ENCODE measurements at regions not wholly inside any gene's neighbourhood (a gene's known extent, or its start where the extent isn't known, plus 50 kb on each side); places are given as distances from the start of the nearest gene placed in this dataset.

DNA sequence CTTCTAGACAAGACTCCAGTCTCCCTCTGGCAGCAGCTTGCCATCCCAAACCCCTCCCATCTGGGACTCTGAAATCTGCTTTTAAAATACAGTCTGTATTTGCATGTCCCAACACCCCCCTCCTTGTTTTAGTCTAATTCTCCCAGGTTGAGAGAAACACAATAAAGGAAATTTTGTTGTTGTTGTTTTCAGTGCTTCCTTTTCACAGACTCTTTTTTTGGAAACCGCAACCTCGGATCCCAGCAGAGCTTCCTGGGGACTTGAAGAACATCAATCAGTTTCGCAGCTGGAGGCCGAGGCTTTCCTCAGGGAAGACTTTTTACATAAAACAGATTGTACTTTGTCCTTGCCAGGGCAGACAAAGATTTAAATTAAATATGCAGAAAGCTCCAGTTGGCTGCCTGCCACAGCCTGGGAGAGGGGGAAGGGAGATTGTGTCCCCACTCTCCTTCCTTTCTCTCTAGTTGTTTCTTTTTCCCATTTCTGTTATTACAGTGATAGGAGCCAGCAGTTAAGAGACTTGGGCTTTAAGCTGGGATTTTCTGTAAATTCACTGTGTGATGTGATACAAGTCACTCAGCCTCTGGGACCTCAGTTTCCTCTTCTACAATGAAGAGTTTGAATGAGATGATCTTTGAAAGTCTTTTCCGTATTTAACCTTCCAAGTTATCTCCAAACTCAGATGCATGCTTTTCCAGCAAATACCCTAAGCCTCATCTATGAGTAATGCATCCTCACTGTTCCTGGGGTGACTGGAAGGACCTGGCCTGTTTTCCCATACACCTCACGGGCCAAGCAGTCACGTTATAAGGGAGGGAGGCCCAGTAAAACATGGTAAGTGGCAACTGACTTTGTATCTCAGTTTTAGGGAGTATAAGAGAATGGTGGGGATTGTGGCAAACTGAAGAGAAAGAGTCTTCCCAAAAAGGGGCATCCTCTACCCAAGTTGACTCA lies 192.3 kb downstream of the REEP3 start (continued):
- TF ChIP-seq ZNF449 (tag by site-specific recombination; IDR thresholded peaks at IDR 0.05), result no peak
- peak; percentile 81 for TF ChIP-seq IKZF3 (tag by site-specific recombination; IDR thresholded peaks at IDR 0.05)
- TF ChIP-seq ZSCAN23 (tag by site-specific recombination; IDR thresholded peaks at IDR 0.05), result no peak
- no peak for TF ChIP-seq ZNF544 (tag by site-specific recombination; IDR thresholded peaks at IDR 0.05)
- TF ChIP-seq ZBTB10 (tag by site-specific recombination; IDR thresholded peaks at IDR 0.05), result no peak
- no peak for TF ChIP-seq KLF7 (tag by site-specific recombination; IDR thresholded peaks at IDR 0.05; ENCODE audit: borderline replicate concordance)
- TF ChIP-seq SP2 (tag by site-specific recombination; IDR thresholded peaks at IDR 0.05), result no peak
- no peak for TF ChIP-seq ZNF23 (tag by site-specific recombination; IDR thresholded peaks at IDR 0.05; ENCODE audit: borderline replicate concordance)
- TF ChIP-seq, protein P1, sequence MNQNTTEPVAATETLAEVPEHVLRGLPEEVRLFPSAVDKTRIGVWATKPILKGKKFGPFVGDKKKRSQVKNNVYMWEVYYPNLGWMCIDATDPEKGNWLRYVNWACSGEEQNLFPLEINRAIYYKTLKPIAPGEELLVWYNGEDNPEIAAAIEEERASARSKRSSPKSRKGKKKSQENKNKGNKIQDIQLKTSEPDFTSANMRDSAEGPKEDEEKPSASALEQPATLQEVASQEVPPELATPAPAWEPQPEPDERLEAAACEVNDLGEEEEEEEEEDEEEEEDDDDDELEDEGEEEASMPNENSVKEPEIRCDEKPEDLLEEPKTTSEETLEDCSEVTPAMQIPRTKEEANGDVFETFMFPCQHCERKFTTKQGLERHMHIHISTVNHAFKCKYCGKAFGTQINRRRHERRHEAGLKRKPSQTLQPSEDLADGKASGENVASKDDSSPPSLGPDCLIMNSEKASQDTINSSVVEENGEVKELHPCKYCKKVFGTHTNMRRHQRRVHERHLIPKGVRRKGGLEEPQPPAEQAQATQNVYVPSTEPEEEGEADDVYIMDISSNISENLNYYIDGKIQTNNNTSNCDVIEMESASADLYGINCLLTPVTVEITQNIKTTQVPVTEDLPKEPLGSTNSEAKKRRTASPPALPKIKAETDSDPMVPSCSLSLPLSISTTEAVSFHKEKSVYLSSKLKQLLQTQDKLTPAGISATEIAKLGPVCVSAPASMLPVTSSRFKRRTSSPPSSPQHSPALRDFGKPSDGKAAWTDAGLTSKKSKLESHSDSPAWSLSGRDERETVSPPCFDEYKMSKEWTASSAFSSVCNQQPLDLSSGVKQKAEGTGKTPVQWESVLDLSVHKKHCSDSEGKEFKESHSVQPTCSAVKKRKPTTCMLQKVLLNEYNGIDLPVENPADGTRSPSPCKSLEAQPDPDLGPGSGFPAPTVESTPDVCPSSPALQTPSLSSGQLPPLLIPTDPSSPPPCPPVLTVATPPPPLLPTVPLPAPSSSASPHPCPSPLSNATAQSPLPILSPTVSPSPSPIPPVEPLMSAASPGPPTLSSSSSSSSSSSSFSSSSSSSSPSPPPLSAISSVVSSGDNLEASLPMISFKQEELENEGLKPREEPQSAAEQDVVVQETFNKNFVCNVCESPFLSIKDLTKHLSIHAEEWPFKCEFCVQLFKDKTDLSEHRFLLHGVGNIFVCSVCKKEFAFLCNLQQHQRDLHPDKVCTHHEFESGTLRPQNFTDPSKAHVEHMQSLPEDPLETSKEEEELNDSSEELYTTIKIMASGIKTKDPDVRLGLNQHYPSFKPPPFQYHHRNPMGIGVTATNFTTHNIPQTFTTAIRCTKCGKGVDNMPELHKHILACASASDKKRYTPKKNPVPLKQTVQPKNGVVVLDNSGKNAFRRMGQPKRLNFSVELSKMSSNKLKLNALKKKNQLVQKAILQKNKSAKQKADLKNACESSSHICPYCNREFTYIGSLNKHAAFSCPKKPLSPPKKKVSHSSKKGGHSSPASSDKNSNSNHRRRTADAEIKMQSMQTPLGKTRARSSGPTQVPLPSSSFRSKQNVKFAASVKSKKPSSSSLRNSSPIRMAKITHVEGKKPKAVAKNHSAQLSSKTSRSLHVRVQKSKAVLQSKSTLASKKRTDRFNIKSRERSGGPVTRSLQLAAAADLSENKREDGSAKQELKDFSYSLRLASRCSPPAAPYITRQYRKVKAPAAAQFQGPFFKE (tag by site-specific recombination; IDR thresholded peaks at IDR 0.05; ENCODE audit: borderline replicate concordance), result no peak
- TF ChIP-seq ZNF549 (tag by site-specific recombination; IDR thresholded peaks at IDR 0.05), result no peak
- TF ChIP-seq, protein P2, sequence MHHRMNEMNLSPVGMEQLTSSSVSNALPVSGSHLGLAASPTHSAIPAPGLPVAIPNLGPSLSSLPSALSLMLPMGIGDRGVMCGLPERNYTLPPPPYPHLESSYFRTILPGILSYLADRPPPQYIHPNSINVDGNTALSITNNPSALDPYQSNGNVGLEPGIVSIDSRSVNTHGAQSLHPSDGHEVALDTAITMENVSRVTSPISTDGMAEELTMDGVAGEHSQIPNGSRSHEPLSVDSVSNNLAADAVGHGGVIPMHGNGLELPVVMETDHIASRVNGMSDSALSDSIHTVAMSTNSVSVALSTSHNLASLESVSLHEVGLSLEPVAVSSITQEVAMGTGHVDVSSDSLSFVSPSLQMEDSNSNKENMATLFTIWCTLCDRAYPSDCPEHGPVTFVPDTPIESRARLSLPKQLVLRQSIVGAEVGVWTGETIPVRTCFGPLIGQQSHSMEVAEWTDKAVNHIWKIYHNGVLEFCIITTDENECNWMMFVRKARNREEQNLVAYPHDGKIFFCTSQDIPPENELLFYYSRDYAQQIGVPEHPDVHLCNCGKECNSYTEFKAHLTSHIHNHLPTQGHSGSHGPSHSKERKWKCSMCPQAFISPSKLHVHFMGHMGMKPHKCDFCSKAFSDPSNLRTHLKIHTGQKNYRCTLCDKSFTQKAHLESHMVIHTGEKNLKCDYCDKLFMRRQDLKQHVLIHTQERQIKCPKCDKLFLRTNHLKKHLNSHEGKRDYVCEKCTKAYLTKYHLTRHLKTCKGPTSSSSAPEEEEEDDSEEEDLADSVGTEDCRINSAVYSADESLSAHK (tag by site-specific recombination; IDR thresholded peaks at IDR 0.05), result peak; percentile 92
- TF ChIP-seq, protein P3, sequence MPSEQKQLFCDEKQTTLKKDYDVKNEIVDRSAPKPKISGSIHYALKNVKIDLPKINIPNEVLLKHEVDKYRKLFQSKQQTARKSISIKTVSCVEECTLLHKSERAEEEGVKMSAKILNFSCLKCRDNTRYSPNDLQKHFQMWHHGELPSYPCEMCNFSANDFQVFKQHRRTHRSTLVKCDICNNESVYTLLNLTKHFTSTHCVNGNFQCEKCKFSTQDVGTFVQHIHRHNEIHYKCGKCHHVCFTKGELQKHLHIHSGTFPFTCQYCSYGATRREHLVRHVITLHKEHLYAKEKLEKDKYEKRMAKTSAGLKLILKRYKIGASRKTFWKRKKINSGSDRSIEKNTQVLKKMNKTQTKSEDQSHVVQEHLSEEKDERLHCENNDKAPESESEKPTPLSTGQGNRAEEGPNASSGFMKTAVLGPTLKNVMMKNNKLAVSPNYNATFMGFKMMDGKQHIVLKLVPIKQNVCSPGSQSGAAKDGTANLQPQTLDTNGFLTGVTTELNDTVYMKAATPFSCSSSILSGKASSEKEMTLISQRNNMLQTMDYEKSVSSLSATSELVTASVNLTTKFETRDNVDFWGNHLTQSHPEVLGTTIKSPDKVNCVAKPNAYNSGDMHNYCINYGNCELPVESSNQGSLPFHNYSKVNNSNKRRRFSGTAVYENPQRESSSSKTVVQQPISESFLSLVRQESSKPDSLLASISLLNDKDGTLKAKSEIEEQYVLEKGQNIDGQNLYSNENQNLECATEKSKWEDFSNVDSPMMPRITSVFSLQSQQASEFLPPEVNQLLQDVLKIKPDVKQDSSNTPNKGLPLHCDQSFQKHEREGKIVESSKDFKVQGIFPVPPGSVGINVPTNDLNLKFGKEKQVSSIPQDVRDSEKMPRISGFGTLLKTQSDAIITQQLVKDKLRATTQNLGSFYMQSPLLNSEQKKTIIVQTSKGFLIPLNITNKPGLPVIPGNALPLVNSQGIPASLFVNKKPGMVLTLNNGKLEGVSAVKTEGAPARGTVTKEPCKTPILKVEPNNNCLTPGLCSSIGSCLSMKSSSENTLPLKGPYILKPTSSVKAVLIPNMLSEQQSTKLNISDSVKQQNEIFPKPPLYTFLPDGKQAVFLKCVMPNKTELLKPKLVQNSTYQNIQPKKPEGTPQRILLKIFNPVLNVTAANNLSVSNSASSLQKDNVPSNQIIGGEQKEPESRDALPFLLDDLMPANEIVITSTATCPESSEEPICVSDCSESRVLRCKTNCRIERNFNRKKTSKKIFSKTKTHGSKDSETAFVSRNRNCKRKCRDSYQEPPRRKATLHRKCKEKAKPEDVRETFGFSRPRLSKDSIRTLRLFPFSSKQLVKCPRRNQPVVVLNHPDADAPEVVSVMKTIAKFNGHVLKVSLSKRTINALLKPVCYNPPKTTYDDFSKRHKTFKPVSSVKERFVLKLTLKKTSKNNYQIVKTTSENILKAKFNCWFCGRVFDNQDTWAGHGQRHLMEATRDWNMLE (tag by site-specific recombination; conservative IDR thresholded peaks at IDR 0.05; ENCODE audit: low read depth), result no peak
- TF ChIP-seq, protein P4, sequence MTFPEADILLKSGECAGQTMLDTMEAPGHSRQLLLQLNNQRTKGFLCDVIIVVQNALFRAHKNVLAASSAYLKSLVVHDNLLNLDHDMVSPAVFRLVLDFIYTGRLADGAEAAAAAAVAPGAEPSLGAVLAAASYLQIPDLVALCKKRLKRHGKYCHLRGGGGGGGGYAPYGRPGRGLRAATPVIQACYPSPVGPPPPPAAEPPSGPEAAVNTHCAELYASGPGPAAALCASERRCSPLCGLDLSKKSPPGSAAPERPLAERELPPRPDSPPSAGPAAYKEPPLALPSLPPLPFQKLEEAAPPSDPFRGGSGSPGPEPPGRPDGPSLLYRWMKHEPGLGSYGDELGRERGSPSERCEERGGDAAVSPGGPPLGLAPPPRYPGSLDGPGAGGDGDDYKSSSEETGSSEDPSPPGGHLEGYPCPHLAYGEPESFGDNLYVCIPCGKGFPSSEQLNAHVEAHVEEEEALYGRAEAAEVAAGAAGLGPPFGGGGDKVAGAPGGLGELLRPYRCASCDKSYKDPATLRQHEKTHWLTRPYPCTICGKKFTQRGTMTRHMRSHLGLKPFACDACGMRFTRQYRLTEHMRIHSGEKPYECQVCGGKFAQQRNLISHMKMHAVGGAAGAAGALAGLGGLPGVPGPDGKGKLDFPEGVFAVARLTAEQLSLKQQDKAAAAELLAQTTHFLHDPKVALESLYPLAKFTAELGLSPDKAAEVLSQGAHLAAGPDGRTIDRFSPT (tag by site-specific recombination; IDR thresholded peaks at IDR 0.05), result no peak
- no peak; the same call in 1 of the 2 replicates for TF ChIP-seq OVOL3 (tag by site-specific recombination; IDR thresholded peaks at IDR 0.05)
- TF ChIP-seq ZNF629 (tag by site-specific recombination; IDR thresholded peaks at IDR 0.05), result peak; percentile 74
- peak; percentile 81 for TF ChIP-seq SP7 (tag by site-specific recombination; IDR thresholded peaks at IDR 0.05)
- no peak for TF ChIP-seq ZNF777 (tag by site-specific recombination; IDR thresholded peaks at IDR 0.05; ENCODE audit: borderline replicate concordance)
